ENCODE measurements at regions not wholly inside any gene's neighbourhood (a gene's known extent, or its start where the extent isn't known, plus 50 kb on each side); places are given as distances from the start of the nearest gene placed in this dataset.
"Not testable (repeated sequence)": the region's sequence is repeated elsewhere in the genome, so short reads cannot be mapped to it uniquely, and the experiment has no call there.

DNA sequence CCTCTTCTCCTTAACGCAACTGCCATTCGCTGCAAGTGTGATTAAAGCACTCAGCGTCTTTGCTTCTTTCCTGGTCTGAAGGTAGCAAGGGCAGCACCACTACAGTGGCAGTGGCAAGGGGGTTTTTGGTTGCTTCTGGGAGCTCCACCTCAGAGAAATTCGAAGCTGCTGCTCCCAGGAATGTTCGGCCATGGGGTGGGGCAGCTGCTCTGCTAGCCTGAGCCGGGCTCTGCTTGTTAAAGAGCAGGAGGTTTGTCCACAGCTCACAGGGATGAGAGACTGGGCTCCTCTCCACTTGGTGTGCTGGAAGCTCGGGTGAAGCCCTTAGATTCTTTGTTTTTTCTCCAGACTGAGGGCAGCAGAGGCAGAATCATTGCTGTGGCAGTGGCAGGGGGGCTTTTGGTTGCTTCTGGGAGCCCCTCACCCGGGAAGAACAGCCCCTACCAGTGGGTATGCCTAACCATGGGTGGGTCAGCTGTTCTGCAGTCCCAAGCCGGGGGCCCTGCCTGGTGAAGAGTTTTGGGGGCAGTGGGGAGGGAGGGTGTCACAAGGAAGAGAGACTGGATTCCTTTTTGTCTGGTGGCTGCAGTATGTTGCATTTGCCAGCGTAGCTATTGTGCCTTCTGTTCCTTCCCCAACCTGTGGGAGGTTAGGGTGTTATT, 340.2 kb downstream of the AEBP2 start:
- no peak for DNase-seq

- no peak for DNase-seq
Observed at GRCh38 chr12:19780460-19780859, 341.2 kb downstream of the AEBP2 start.

DNA sequence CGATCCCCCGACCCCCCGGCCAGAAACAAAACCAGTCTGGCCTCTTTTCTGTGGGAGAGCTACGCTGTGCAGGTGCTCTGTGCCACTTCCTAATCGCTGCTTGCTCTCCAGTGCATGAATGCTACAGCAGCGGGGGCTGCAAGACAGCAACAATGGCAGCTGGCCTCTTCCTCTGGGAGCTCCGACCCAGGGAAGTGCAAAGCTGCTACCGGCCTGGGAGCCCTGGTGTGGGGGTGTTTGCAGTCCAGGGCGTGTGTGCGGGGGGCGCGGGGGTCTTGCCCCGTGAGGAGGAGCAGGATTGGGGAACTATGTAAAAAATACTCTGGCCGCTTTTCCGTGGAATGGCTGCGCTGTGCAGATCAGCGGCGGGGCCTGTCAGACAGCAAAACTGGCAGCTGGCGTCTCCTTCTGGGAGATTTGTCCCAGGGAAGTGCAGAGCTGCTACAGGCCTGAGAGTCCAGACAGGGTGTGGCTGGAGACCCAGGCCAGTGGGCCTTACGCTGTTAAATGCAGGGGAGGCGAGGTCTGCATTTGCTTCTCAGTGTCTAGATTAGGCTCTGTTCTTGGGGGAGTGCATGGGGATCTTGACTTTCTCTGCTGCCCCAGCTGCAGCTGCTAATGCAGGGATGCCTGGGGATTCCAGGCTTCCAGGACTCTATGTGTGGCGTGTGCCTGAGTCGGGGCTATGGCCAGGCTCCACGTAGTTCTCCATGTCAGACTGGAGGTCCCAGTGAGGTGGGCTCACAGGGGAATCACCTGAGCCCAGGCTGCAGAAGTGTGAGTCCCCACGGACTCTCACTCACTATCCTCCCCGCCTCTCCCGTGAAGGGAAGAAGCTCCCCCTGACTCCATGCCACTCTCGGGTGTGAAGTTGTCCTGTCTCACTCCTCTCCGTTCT, 344.5 kb downstream of the AEBP2 start:
- no peak for DNase-seq

DNA sequence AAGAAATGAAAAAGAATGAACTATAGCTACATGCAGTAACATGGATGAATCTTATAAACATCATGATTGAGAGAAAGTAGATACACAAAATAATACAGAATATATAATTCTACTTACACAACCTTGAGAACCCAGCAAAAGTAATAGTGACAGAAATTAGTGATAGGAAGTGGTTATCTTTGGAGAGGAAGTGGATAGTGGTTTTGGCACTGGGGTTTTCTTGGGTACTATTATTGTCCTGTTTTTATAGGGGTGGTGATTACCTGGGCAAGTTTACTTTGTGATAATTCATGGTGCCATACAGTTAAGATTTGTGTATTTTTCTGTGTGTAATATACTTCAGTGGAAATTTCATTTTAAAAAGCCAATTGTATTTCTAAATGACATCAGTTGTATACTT, 352.7 kb downstream of the AEBP2 start:
- DNase-seq = no peak

DNA sequence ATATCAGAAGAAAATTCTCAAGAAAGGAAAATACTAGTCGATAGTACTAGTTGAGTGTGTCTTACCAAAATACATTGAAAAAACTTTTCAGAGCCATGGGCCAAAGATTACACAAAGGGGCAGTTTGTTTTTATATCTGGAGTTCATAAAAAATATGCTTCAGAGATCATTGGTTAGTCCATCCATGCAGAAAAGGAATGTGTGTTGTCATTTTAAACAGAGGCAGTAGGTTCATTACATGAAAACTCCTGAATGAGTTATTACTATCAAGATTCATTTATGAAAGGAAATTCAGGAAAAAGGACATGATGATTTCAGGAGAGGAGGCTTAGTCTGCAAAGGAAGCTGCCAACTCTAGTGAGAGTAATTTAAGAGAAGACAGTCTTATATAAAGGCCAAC, 354.8 kb downstream of the AEBP2 start:
- DNase-seq = no peak

GRCh38 chr12:19799216-19799615, 359.9 kb downstream of the AEBP2 start:
- DNase-seq = no peak

GRCh38 chr12:19799895-19800602, 360.8 kb downstream of the AEBP2 start:
- DNase-seq = no peak

- no peak for DNase-seq
Observed at GRCh38 chr12:19800884-19801283, 361.6 kb downstream of the AEBP2 start.

DNA sequence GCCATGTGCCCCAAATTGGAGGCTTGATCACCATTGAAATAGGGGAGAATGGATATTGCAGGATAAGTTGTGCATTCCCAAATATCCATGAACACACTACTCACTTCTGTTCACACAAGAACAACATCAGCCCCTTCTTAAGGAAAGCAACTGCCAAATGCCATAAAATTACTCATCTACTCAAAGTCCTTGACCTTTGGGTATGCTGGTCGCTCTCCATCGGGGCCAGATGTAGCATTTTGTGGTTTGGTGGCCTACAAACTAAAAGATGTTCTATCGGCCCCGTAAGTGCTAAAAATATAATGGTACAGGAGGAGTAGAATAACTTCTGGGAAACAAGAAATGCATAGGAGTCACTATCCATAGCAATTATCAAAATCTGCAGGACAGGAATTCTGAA, 362.6 kb downstream of the AEBP2 start:
- no peak for DNase-seq

DNA sequence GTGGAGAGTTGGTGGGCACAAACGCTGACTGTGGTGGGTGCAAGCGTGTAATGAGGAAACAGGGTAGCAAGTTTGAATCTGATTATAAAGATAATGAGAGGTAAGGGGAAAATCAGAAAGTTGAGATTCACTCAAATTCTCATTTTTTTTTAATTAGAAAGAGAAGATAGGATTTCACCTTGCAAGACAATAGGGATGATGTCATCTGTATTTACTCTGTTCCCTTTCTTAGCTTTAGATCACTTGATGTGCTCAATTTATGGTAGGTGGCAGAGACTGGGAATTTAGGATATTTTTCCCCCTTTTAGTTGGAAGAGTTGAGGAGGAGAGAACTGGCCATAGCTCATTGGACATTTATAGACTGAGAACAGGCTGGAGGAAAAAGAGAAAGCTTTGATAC, 363.6 kb downstream of the AEBP2 start:
- no peak for DNase-seq

DNA sequence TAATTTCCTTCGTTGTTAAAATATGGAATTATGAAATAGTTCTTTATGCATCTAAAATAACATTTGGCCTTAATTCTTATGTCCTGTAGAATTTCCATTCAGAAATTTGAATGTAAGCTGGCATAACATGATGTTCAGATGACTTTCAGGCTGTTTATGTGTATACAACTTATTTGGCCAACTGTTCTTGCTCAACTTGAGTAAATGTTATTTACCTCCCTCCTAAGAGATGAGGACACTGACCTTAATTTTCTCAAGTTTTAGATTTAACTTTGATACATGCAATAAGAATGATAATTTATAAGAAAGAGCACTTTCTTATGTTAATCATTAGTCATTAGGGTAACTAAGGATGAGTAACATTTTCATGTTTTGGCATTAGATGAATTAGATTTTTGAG, 365.4 kb downstream of the AEBP2 start:
- no peak for DNase-seq

GRCh38 chr12:19808371-19808770, 369.1 kb downstream of the AEBP2 start:
- no peak for DNase-seq

GRCh38 chr12:19810213-19810612, 370.9 kb downstream of the AEBP2 start:
- no peak for DNase-seq

GRCh38 chr12:19811922-19812321, 372.6 kb downstream of the AEBP2 start:
- DNase-seq = no peak

DNA sequence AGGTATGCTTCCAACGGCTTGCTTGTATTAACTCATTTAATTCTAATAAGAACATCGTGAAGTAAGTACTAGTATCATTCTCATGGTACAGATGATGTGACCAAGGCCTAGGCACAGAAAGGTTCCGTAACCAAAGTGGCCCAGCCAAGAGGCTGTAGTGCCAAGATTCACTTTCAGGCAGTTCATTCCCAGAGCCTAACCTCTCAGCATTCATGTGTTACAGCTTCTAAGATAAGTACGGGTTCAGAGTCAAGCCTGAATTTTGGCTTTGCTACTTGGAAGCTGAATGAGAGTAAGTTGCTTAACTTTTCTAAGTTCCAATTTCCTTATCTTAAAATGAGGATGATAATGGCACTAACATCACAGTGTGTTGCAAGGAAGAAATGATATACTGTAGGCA, 379.9 kb downstream of the AEBP2 start:
- no peak for DNase-seq

GRCh38 chr12:19822476-19822875, 383.2 kb downstream of the AEBP2 start:
- no peak for DNase-seq

DNA sequence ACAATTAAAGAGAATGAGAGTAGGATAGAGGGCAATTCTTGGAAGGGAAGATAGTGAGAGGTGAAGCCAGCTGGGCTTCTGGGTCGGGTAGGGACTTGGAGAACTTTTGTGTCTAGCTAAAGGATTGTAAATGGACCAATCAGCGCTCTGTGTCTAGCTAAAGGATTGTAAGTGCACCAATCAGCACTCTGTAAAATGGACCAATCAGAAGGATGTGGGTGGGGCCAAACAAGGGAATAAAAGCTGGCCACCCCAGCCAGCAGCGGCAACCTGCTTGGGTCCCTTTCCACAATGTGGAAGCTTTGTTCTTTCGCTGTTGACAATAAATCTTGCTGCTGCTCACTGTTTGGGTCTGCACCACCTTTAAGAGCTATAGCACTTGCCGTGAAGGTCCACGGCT, 384.0 kb downstream of the AEBP2 start:
- DNase-seq = not testable (repeated sequence)

- peak; percentile 49 for DNase-seq
Observed at GRCh38 chr12:19826980-19827550, 387.8 kb downstream of the AEBP2 start.

DNA sequence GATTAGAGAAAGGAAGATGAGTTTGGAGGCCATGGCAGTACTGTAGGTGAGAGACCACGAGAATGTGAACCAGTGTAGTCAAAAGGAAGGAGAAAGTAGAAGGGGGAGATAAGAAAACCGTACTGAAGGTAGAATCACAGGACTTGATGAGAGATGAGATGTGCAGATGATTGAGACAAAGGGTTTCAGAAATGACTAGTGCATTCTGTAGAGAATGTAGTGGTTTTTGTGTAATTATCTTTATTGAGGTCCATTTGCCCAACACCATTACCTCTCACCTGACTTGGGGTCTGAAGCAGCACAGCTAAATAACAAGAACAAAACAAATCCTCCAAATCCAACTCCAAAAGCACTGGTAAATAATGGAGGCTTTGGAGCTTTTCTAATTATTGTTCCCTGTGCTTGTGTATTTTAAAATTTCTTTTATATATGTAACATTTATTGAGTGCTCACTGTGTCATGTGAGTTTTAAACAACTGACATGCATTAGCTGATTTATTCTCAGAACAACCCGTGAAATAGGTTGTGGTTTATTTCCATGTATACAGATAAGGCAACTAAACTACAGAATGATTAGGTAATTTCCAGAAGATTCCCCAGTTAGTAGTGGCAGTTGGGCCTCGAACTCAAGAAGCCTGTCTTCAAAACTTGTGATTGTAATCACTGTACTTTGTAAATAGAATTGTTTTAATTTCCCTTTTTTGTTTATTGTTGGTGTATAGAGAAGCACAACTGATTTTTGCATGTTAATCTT, 390.0 kb downstream of the AEBP2 start:
- peak; percentile 16 for DNase-seq

DNA sequence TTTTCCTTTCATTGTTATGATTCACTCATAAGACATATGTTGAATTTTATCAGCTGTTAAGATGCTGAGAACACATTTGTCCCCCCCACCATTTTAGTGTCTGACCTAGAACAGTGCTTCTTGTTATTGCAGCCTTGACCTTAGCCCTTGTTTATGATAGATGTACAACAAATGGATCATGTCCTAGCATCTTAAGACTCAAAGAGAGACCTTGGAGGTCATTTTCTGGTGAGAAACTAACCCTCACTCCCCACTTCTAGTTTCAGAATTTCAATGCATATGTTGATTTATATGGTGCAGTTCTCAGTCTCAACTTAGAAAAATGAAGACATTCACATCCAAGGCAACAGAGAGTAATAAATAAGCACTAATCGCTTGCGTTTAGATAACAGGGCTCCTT, 391.2 kb downstream of the AEBP2 start:
- no peak for DNase-seq

DNA sequence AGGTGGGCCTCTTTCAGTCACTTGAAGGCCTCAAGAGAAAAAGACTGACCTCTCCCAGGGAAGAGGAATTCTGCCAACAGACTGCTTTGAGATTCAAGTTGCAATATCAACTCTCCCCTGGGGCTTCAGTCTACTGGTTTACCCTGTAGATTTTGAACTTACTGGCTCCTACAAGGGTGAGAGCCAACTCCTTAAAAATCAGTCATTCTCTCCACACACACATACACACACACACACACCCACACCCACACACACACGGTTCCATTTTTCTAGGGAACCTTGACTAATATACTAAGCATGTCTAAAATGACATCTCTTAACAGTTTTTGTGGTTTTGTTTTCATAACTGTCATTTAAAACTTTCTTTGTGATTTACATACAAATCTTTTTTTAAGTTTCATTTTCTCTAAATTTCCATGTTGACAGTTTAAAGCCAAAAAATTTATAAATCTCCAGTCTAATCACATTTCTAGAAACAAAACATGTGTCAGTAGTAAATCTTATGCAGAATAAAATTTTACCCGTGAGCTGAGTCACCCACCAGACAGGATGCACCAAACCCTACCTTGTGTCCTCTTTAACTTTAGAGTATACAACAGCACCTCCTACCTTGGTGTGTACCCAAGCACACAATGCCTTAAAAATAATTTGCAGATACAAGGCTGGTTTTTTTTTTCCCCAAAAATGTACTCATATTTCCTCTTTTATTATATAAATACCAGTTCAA, 394.6 kb downstream of the AEBP2 start:
- DNase-seq = peak; percentile 65

DNA sequence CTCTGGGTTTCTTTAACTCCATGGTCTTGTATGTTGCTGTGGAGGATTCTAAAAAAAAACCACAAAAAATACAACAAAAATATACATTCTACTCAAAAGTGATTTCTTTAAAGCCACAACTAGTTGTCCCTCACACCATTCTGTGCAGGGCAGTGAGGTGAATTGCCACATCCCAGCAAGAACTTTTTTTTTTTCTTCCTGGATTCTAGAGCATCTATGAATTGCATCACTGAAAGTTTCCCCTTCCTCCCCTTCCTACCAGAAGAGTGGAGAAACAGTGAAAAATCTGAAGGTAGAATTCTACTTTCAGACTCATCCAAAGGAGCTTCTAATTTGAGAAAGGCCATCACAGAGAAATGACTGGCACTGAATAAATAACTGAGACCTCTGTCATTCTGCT, 395.3 kb downstream of the AEBP2 start:
- no peak for DNase-seq

Measured in NCI-H226 (cell line).